Left colon (tissue), 2 donors: ENCODE measurements at regions not wholly inside any gene's neighbourhood (a gene's known extent, or its start where the extent isn't known, plus 50 kb on each side); places are given as distances from the start of the nearest gene placed in this dataset.
"Not testable (repeated sequence)": the region's sequence is repeated elsewhere in the genome, so short reads cannot be mapped to it uniquely, and the experiment has no call there.

Experiments used
- ATAC-seq: fragments of 200-7000 bp; cut with Tn5 transposase; one replicate; pipeline ENCODE4 v1.9.1; 2020; ENCODE audit warnings: mild to moderate bottlenecking, moderate library complexity
- DNase-seq, 2 donors: peaks; one replicate each; pipeline ENCODE4 v3.0.0-alpha.2; 2020
- intact Hi-C, 2 donors: fragments of 100-400 bp; cut with DNase I in 1 of 2; cut with micrococcal nuclease in 1 of 2; formaldehyde crosslinking; loops; one replicate each; pipeline versions ENCODE4 v1.11.2 to v1.14.0; 2022; cut with DNase I, micrococcal nuclease
- donor health status: DM: no; HTN: no; CAD: no.
- donor health status: DM: yes; HTN: yes; CAD: no.

DNA sequence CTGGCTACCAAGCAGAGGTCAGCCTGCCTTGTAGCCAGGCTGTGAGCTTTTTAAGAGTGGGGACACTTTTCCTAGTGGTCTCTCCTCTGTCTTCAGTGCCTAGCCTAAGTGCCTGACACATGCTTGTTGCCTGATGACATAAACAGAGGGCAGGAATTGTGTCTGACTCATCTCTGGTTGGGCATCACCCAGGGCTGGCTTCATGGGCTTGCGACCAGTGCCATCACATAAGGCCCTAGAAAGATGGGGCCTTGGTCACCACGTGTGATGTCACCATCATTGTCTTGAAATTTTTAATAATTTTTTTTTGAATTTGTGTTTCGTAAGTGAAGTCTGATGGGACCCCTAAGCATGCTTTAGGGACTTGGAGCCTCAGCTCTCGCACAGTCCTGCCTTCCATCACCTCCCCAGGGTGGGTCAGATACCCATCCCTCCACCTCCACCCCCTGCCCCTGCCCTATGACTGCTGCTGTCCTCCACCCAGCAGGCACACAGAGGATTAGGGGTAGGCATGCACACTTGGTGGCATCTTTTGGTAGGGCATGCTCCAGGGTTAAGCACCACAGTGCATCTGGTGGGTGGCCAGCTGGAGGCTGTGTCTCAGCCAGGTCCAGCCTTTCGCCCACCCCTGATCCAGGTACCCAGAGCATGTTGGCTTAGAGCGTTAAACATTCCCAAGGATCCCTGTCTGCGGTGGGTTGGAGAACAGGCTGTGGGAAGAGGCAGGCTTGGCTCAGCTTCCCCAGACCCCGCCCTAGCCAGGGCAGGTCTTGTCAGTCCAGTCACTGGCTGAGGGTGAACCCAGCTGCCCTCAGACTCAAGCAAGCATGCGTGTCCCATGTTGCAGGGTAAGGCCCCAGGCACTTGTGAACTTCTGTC, 80.1 kb upstream of the SH3PXD2B start:
- DNase-seq, result peak; percentile 49 to 68
- ATAC-seq, result peak; percentile 92
- intact Hi-C loops, result no loop called here

- peak in 1 of 2 donors; percentile 40 for DNase-seq
- intact Hi-C loops, result no loop called here
- peak; percentile 42 for ATAC-seq
Observed at GRCh38 chr5:172533399-172534228, 79.3 kb upstream of the SH3PXD2B start.

- ATAC-seq, result peak; percentile 33
- DNase-seq, result no peak
- intact Hi-C loops, result no loop called here
Observed at GRCh38 chr5:172533058-172533398, 78.7 kb upstream of the SH3PXD2B start.

DNA sequence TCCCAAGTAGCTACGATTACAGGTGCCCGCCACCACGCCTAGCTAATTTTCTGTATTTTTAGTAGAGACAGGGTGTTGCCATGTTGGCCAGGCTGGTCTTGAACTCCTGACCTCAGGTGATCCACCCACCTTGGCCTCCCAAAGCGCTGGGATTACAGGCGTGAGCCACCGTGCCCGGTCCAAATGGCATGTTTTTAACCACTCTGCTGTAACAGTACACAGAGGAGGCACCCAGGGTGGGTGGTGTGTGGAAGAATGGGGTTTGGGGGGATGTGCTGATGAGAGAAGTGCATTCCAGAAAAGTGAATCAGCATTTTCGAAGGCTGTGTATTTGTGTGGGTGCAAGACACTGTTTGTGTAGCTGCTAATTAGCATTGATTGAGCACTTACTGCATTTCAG, 78.1 kb upstream of the SH3PXD2B start:
- intact Hi-C loops, ATAC-seq, DNase-seq: not testable (repeated sequence)

GRCh38 chr5:172531704-172532026, 77.3 kb upstream of the SH3PXD2B start:
- ATAC-seq, result no peak
- no peak for DNase-seq
- intact Hi-C loops, result no loop called here

GRCh38 chr5:172530878-172531703, 76.8 kb upstream of the SH3PXD2B start:
- intact Hi-C loops, result no loop called here
- ATAC-seq (no peak), DNase-seq (no peak)

- ATAC-seq, result no peak
- DNase-seq, result no peak
- intact Hi-C loops, result no loop called here
Observed at GRCh38 chr5:172530406-172530805, 76.1 kb upstream of the SH3PXD2B start.

GRCh38 chr5:172529896-172530295, 75.6 kb upstream of the SH3PXD2B start:
- DNase-seq (no peak), ATAC-seq (no peak)
- intact Hi-C loops, result no loop called here

- ATAC-seq (no peak), DNase-seq (no peak)
- intact Hi-C loops, result no loop called here
Observed at GRCh38 chr5:172528440-172528839, 74.1 kb upstream of the SH3PXD2B start.

GRCh38 chr5:172527559-172527958, 73.2 kb upstream of the SH3PXD2B start:
- ATAC-seq, result no peak
- DNase-seq, result no peak
- intact Hi-C loops, result no loop called here

DNA sequence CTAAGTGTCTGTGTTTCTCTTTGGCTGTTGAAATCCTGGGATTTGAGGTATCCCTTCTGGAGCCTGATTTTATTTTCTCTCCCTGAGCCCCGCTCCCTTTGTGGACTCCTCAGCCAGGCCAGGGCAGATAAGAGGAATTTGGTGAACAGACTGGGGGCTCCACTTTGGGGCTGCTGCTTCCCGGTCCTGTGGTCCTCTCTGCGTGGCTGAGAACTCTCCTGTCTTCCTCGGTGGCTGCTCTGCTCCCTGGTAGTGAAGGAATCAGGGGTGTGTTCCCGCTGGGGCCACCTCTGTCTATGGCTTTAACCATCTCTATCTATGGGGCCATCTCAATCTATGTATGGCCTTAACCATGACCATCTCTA, 71.7 kb upstream of the SH3PXD2B start:
- DNase-seq (no peak), ATAC-seq (peak; percentile 5)
- intact Hi-C loops, result no loop called here

DNA sequence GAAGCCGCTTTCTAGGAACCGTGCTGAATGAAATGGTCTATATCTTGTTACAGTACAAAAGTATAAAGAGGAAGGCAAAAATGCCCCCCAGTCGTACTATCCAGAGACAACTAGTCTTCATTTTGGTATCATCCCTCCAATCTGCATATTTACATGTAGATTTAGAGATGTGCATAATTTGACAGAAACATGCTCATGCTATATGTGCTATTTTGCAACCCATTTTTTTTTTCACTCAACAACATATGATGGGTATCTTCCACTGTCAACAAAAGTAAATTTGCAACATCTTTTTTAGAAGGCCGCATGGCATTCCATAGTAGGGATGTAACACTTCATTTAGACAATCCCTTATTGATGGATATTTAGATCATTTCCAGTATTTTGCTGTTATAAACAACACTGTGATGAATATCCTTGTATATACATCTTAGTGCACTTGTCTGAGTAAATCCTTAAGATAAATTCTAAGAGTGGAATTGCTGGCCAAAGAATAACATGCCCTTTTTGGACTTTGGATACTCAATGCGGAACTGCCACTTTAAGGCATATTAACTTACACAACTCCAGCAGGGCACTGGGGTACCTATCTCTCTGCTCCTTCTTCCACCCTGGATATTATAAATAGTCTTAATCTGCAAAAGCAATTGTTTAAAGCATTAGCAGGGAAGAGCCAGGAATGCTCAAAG, 71.1 kb upstream of the SH3PXD2B start:
- DNase-seq, result no peak
- ATAC-seq, result peak; percentile 91
- intact Hi-C loops, result no loop called here

- intact Hi-C loops, result no loop called here
- DNase-seq, result peak in 1 of 2 donors; percentile 65
- peak; percentile 32 for ATAC-seq
Observed at GRCh38 chr5:172524573-172525021, 70.3 kb upstream of the SH3PXD2B start.

GRCh38 chr5:172523146-172523745, 68.9 kb upstream of the SH3PXD2B start:
- ATAC-seq, result no peak
- intact Hi-C loops, result no loop called here
- no peak for DNase-seq

DNA sequence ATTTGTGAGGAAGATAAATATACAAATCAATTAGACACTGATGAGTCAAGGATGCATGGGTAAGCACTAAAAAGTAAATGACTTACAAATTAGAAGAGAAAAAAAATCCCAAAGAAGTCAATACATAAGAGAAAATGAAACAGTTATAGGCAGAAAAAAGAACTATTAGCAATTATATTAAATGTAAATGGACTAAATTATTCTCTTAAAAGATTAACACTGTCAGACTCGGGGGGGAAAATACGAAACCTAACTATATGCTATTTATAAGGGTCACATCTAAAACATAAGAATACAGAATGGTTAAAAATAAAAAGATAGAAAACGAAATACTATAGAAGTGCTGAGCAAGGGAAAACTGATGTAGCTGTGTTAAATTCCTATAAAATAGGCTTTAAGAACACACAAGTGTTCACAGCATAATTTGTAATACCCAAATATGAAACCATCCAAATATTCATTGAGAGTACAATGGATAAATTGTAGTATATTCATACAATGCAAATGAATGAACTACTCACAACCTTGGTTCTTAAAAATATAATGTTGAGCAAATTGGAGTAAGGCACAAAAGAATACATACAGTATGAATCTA, 67.1 kb upstream of the SH3PXD2B start:
- ATAC-seq (no peak), DNase-seq (no peak)
- intact Hi-C loops, result no loop called here

GRCh38 chr5:172511952-172512351, 57.6 kb upstream of the SH3PXD2B start:
- DNase-seq (no peak), ATAC-seq (no peak)
- intact Hi-C loops, result no loop called here

DNA sequence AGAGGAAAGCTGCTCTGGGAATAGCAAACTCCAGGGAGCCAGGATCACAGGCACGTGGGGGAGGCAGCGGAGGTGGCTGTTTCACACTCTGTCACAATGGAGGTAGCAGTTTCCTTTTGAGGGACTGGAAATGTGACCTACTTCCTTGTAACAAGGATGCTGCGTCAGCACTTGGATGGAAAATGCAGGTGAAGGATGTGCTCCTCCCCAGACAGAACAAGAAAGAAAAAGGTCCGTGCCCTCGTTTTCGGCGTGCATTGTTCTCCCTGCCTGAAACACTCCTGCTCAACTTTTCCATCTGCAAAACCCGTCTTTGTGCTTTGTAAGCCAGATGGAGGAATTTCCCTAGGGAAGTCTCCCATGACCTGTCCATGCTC, 55.1 kb upstream of the SH3PXD2B start:
- ATAC-seq (no peak), DNase-seq (no peak)
- intact Hi-C loops, result no loop called here
